Osteocyte (in vitro differentiated cells): ENCODE measurements at regions not wholly inside any gene's neighbourhood (a gene's known extent, or its start where the extent isn't known, plus 50 kb on each side); places are given as distances from the start of the nearest gene placed in this dataset.
A peak's percentile ranks its signal among the peaks of the same experiment; 100 is the strongest.

Experiments
- DNase-seq: peaks from one replicate; pipeline ENCODE4 v3.0.0; 2021; ENCODE audit warnings: mixed read lengths; ENCODE audit not compliant: unreplicated experiment; ENCODE audit errors: extremely low spot score
- H3K27ac Mint-ChIP-seq: one replicate; pipeline ENCODE4 v1.8.0; 2021; ENCODE audit warnings: mild to moderate bottlenecking, mixed read lengths; ENCODE audit not compliant: unreplicated experiment
- H3K27me3 Mint-ChIP-seq: one replicate; pipeline ENCODE4 v1.8.0; 2021; ENCODE audit warnings: mixed read lengths; ENCODE audit not compliant: unreplicated experiment
- H3K36me3 Mint-ChIP-seq: one replicate; pipeline ENCODE4 v1.8.0; 2021; ENCODE audit warnings: mixed read lengths; ENCODE audit not compliant: unreplicated experiment
- H3K4me1 Mint-ChIP-seq: one replicate; pipeline ENCODE4 v1.8.0; 2021; ENCODE audit warnings: mixed read lengths; ENCODE audit not compliant: unreplicated experiment
- H3K4me3 Mint-ChIP-seq: one replicate; pipeline ENCODE4 v1.8.0; 2021; ENCODE audit warnings: mild to moderate bottlenecking, moderate library complexity, mixed read lengths; ENCODE audit not compliant: unreplicated experiment
- H3K9me3 Mint-ChIP-seq: one replicate; pipeline ENCODE4 v1.8.0; 2021; ENCODE audit warnings: mixed read lengths; ENCODE audit not compliant: unreplicated experiment
- TF ChIP-seq, protein P1 (sequence below): fragments of 200-600 bp; sonication (generic); IDR thresholded peaks from 2 replicates; pipeline ENCODE4 v1.5.0; 2021; ENCODE audit warnings: antibody characterized with exemption, mild to moderate bottlenecking, moderate library complexity

DNA sequence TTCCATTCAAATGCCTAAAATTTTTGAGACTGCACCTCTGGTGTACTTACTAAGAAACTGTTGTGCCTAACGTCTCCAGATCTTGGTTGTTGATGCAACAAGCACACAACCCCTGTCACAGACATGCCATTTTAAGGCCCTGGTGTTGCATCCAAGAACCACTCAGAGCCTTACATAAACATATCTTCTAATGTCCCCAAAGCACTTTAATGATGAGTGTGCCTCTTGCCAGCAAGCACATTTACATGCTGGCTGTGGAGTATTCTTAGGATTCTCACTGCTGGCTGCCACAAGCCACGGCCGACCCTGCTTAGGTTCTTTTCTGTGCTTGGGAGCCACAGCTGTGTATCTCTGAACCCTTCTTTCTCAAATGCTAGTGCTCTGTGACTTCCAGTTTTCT is 201.4 kb downstream of the ADAMTS15 start:
- TF ChIP-seq, protein P1, sequence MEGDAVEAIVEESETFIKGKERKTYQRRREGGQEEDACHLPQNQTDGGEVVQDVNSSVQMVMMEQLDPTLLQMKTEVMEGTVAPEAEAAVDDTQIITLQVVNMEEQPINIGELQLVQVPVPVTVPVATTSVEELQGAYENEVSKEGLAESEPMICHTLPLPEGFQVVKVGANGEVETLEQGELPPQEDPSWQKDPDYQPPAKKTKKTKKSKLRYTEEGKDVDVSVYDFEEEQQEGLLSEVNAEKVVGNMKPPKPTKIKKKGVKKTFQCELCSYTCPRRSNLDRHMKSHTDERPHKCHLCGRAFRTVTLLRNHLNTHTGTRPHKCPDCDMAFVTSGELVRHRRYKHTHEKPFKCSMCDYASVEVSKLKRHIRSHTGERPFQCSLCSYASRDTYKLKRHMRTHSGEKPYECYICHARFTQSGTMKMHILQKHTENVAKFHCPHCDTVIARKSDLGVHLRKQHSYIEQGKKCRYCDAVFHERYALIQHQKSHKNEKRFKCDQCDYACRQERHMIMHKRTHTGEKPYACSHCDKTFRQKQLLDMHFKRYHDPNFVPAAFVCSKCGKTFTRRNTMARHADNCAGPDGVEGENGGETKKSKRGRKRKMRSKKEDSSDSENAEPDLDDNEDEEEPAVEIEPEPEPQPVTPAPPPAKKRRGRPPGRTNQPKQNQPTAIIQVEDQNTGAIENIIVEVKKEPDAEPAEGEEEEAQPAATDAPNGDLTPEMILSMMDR: no peak
- Mint-ChIP-seq H3K4me1 (peaks cover 29% of the 10 kb centered on the region), H3K36me3 (no peaks in the 10 kb centered on the region), H3K9me3 (no peaks in the 10 kb centered on the region), H3K27me3 (no peaks in the 10 kb centered on the region), H3K27ac (no peak overlapping the region), H3K4me3 (no peak overlapping the region)
- DNase-seq: peak; percentile 40

DNA sequence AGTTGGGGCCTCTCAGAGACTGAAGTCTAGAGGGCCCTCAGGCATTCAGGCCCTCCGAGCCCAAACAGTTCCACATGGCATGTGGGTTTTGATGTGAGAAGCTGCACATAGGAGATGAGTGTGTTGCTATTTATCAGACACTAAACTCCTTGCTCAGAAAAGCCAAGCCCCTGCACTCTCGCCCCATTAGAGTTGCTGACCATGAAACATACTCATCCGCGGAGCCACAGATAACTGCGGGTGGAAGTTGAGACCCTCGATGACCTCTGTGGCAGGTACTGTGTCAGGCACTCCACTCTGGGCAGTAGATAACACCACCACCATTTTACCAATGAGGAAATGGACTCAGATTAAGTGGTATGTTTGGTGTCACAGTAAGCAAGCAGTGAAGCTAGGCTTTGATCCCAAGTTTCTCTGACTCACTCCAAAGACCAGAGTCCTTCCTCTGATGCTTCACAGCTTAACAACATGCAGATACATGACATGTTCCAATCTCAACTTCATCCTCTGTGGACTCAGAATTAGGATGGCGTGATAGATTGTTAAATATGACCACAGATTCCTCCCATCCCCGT is 202.1 kb downstream of the ADAMTS15 start:
- Mint-ChIP-seq H3K27ac (no peak overlapping the region), H3K9me3 (peaks cover under 1% of the 10 kb centered on the region), H3K27me3 (no peaks in the 10 kb centered on the region), H3K36me3 (no peaks in the 10 kb centered on the region), H3K4me1 (peaks cover 37% of the 10 kb centered on the region), H3K4me3 (no peak overlapping the region)
- TF ChIP-seq, protein P1: no peak
- no peak for DNase-seq

DNA sequence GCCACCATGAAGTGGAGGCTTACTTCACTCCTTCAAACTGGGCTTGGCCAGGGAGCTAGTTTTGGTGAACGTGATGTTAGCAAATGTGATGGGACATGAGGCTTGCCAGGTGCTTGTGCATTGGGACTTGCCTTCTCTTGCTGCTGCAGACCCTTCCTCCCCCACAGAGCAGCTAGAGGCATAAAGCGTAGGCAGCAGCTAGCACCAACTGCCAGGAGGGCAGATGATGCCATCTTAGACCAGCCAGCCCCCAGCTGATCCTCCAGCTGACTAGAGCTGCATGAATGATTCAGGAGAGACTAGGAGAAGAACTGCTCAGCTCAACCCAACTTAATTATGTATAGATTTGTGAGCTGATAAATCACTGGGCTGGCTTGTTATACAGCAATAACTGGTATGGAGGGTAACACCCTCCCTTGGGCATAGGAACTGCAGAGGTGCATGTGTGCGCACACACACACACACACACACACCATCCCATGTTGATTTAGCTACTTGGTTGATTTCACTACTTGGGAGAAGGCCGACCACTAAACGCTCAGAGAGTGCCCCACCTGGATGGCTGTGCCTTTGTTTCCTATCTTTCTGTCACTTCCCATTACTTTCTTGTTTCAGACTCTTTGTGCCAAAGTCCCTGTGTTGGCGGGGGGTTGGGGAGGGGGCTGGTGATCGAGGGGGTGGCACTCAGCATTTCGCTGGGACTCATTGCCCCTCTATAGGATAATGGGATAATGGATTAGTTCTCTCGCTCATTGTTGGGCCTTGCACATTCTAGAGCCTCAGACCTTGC is 202.8 kb downstream of the ADAMTS15 start:
- peak; percentile 27 for DNase-seq
- Mint-ChIP-seq H3K9me3 (peaks cover 7% of the 10 kb centered on the region), H3K27ac (no peak overlapping the region), H3K36me3 (peaks cover 6% of the 10 kb centered on the region), H3K4me3 (no peak overlapping the region), H3K27me3 (no peaks in the 10 kb centered on the region), H3K4me1 (peaks cover 40% of the 10 kb centered on the region)
- TF ChIP-seq, protein P1: no peak

DNA sequence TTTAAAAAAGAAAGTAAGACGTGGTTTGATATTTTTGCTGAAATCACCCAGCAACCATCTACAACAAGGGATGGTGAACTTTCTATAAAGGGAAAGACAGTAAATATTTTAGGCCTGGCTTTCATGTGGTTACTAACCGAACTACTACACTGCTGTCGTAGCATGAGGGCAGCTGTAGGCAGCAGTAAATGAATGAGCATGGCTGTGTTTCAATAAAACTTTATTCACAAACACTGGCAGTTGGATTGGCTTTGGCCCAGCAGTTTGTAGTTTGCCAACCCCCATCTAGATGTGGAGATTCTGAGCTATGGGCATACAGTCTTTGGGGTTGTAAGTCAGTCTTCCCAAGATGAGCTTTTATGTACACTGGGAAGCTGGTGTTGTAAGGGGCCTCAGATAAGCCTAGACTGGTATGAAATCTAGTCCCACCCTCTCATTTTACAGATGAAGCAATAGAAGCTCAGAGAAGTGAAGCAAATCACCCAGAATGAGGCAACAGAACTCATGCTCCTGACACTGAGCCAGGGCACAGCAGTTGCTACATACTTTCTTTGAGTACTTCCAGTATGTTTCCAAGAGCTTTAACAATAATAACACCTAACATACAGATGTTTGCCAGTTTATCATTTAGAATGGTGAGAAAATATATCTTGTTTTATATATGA is 204.4 kb downstream of the ADAMTS15 start:
- H3K4me1 Mint-ChIP-seq: peaks cover 36% of the 10 kb centered on the region
- H3K36me3 Mint-ChIP-seq: peaks cover 8% of the 10 kb centered on the region
- peaks cover 14% of the 10 kb centered on the region for H3K9me3 Mint-ChIP-seq
- H3K27ac Mint-ChIP-seq: peak overlapping the region; percentile 56
- H3K27me3 Mint-ChIP-seq: no peaks in the 10 kb centered on the region
- TF ChIP-seq, protein P1: no peak
- no peak overlapping the region for H3K4me3 Mint-ChIP-seq
- peak; percentile 30 for DNase-seq
